Caco-2 (cell line): ENCODE measurements at regions not wholly inside any gene's neighbourhood (a gene's known extent, or its start where the extent isn't known, plus 50 kb on each side); places are given as distances from the start of the nearest gene placed in this dataset.

Experiments
- BruUV-seq: library from RNA; stranded (reverse); fragments of 400-500 nt; replicated peaks from 2 replicates; lab custom pipeline; 2021; lab: Mats Ljungman, UMichigan
- CTCF ChIA-PET: fragments of 300-600 bp; sonication (Branson Sonifier 250); formaldehyde crosslinking; loops from one replicate; lab custom pipeline; 2022; ENCODE audit warnings: antibody characterized with exemption; lab: Charles Lee
- POLR2A ChIA-PET: fragments of 300-600 bp; sonication (Branson Sonifier 250); formaldehyde crosslinking; loops from one replicate; lab custom pipeline; 2022; ENCODE audit warnings: antibody characterized with exemption; lab: Charles Lee
- DNase-seq, 2 experiments: peaks; one replicate each; pipeline versions ENCODE4 v3.0.0 to v3.0.0-alpha.2; 2020 to 2022
- H3K27me3 ChIP-seq: replicated peaks from 2 replicates; pipeline ENCODE4 v1.6.0; 2011; ENCODE audit warnings: low read length; ENCODE audit not compliant: control insufficient read depth, insufficient read depth
- H3K36me3 ChIP-seq: 2 replicates; pipeline ENCODE4 v1.5.1; 2011; ENCODE audit warnings: low read length; ENCODE audit not compliant: control insufficient read depth, insufficient read depth
- H3K4me1 ChIP-seq: fragments of 250-450 bp; sonication (Bioruptor Pico); 2 replicates; pipeline ENCODE4 v1.5.1; 2020; ENCODE audit warnings: mild to moderate bottlenecking
- H3K4me3 ChIP-seq: 2 replicates; pipeline ENCODE4 v1.5.1; 2011; ENCODE audit warnings: low read depth, mild to moderate bottlenecking, control low read depth, low read length
- H3K9me3 ChIP-seq: fragments of 250-450 bp; sonication (Bioruptor Pico); 2 replicates; pipeline ENCODE4 v1.5.1; 2020; ENCODE audit warnings: mild to moderate bottlenecking, moderate library complexity
- H3K27ac Mint-ChIP-seq: one replicate; pipeline ENCODE4 v1.8.0; 2022; ENCODE audit warnings: mixed read lengths; ENCODE audit not compliant: unreplicated experiment
- H3K27me3 Mint-ChIP-seq: one replicate; pipeline ENCODE4 v1.8.0; 2022; ENCODE audit warnings: mixed read lengths; ENCODE audit not compliant: insufficient read depth, unreplicated experiment
- H3K36me3 Mint-ChIP-seq: one replicate; pipeline ENCODE4 v1.8.0; 2022; ENCODE audit warnings: mild to moderate bottlenecking, mixed read lengths; ENCODE audit not compliant: insufficient read depth, unreplicated experiment
- H3K4me1 Mint-ChIP-seq: one replicate; pipeline ENCODE4 v1.8.0; 2022; ENCODE audit warnings: low read depth, mixed read lengths; ENCODE audit not compliant: unreplicated experiment
- H3K4me3 Mint-ChIP-seq: one replicate; pipeline ENCODE4 v1.8.0; 2022; ENCODE audit warnings: mild to moderate bottlenecking, moderate library complexity, mixed read lengths; ENCODE audit not compliant: unreplicated experiment
- H3K9me3 Mint-ChIP-seq: one replicate; pipeline ENCODE4 v1.8.0; 2022; ENCODE audit warnings: mixed read lengths; ENCODE audit not compliant: unreplicated experiment
- CTCF ChIP-seq, 2 experiments: fragments of 200-600 bp in 1 of 2; IDR thresholded peaks; 1 replicate in 1 of 2; 2 replicates in 1 of 2; pipeline versions ENCODE4 v1.5.1 to v1.8.0; 2011 to 2022; ENCODE audit warnings: antibody characterized with exemption in 1 of 2, control low read depth in 1 of 2, inconsistent platforms in 1 of 2, low read depth in 1 of 2, low read length in 1 of 2, mild to moderate bottlenecking in 1 of 2, moderate library complexity in 1 of 2; ENCODE audit not compliant: insufficient read depth in 1 of 2, severe bottlenecking in 1 of 2, unreplicated experiment in 1 of 2
- intact Hi-C: fragments of 100-400 bp; cut with micrococcal nuclease; formaldehyde crosslinking; loops from one replicate; pipeline ENCODE4 v1.10.0; 2022; ENCODE audit not compliant: unreplicated experiment

- Mint-ChIP-seq H3K36me3 (peaks cover 6% of the 10 kb centered on the region), H3K27ac (no peak overlapping the region), H3K4me1 (peaks cover 11% of the 10 kb centered on the region), H3K9me3 (no peaks in the 10 kb centered on the region), H3K4me3 (no peak overlapping the region), H3K27me3 (no peaks in the 10 kb centered on the region)
- no peak for DNase-seq
- ChIA-PET POLR2A (interaction anchor here (0.9 kb wide), 1 partner anchor 488 kb away, joined by 5 read pairs; the partner anchor contains the start of gene ARL4A), CTCF (interaction anchor here (1.0 to 1.4 kb wide), 2 partner anchors 489 to 491 kb away, joined by 4 to 5 read pairs; no protein-coding TSS in a partner anchor)
- Histone ChIP-seq H3K4me1 (peaks cover 23% of the 10 kb centered on the region), H3K9me3 (no peaks in the 10 kb centered on the region), H3K27me3 (no peaks in the 10 kb centered on the region), H3K4me3 (no peak overlapping the region), H3K36me3 (no peaks in the 10 kb centered on the region)
- intact Hi-C loops, result loop anchor here (5.0 kb wide), 1 partner anchor 533 kb away; no protein-coding TSS in a partner anchor
- no peak for TF ChIP-seq CTCF (IDR thresholded peaks at IDR 0.05; ENCODE audit: insufficient read depth in 1 of 2, low read depth in 1 of 2, low read length in 1 of 2, severe bottlenecking in 1 of 2, unreplicated experiment in 1 of 2)
- no TSS peak for BruUV-seq
Measured at GRCh38 chr7:13174991-13175390, 487.6 kb downstream of the ARL4A start.

- no peaks in the 10 kb centered on the region for H3K9me3 Mint-ChIP-seq
Measured at GRCh38 chr7:13179011-13179582, 491.7 kb downstream of the ARL4A start.

More at GRCh38 chr7:13179011-13179582, 491.7 kb downstream of the ARL4A start:
- peak in 1 of 2 experiments; percentile 18 for DNase-seq
- no peak overlapping the region for H3K27ac Mint-ChIP-seq
- intact Hi-C loops, result loop anchor here (1.0 to 5.0 kb wide), 2 partner anchors 492 to 537 kb away; partner anchors contain the start of gene ARL4A
- Histone ChIP-seq H3K4me3 (no peak overlapping the region), H3K36me3 (no peaks in the 10 kb centered on the region), H3K27me3 (no peaks in the 10 kb centered on the region), H3K4me1 (peaks cover 19% of the 10 kb centered on the region), H3K9me3 (no peaks in the 10 kb centered on the region)
- ChIA-PET CTCF (no interaction called here), POLR2A (no interaction called here)
- H3K4me1 Mint-ChIP-seq, result peaks cover 14% of the 10 kb centered on the region
- H3K27me3 Mint-ChIP-seq, result no peaks in the 10 kb centered on the region
- H3K4me3 Mint-ChIP-seq, result no peak overlapping the region
- TF ChIP-seq CTCF (IDR thresholded peaks at IDR 0.05; ENCODE audit: insufficient read depth in 1 of 2, low read depth in 1 of 2, low read length in 1 of 2, severe bottlenecking in 1 of 2, unreplicated experiment in 1 of 2), result no peak
- H3K36me3 Mint-ChIP-seq, result peaks cover under 1% of the 10 kb centered on the region
- BruUV-seq, result no TSS peak
